Caki2 (cell line): ENCODE measurements at regions not wholly inside any gene's neighbourhood (a gene's known extent, or its start where the extent isn't known, plus 50 kb on each side); places are given as distances from the start of the nearest gene placed in this dataset.

ENCODE experiments used
- DNase-seq: peaks from one replicate; pipeline ENCODE4 v3.0.0-alpha.2; 2015; ENCODE audit warnings: low read depth
- in situ Hi-C: cut with HindIII; loops from 2 replicates; pipeline ENCODE4 v1.10.0; 2016; ENCODE audit warnings: low sequenced_read_pairs, low pct_unique_long_range_greater_than_20kb, mixed read lengths

DNA sequence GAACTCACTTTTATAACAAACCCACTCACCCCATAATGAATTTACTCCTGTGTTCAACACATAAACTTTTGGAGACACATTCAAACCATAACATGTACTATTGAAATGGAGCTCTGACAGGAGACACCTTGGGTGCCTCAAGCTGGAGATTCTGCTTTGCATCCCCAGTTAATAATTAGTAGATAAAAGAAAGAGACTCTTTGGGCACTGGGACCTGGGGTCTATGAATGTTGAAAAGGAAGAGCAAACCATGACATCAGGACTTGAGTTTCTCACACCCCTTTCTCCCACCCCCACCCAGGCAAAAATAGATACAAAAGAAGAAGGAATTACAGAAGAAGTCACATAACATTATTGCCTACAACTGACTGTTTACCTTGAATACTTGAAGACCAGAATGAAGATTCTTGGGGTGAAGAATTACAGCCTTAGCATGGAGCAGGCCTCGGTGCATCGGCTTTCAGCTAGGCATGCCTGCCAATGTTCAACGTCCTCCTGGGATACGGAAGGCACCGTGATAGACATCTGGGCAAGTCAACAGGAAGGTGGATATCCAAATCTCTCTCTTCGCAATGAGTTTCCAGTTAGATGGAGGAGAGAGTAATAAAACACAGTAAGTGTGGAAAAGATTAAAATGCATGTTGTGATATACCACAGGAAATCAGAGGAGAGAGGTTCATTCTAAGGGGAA, 316.0 kb downstream of the TRIML1 start:
- in situ Hi-C loops, result no loop called here
- DNase-seq, result no peak

DNA sequence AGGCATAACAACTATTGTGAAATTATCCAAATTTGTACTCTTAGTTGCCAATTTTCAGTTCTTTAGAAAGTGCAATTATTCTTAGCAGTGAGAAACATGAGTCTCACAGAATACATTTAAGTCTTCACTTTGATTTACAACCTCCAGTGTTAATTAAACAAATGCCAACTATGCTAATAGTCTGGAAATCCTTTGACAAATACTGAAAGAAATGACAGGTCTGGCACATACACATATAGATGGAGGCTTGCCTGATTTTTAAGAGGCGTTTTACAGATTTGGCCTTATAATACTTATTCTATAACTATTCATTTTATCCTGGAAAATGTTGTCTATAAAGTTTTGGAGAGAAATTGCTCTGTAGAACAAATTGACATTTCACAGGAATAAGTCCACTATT, 320.1 kb downstream of the TRIML1 start:
- in situ Hi-C loops, result no loop called here
- no peak for DNase-seq

DNA sequence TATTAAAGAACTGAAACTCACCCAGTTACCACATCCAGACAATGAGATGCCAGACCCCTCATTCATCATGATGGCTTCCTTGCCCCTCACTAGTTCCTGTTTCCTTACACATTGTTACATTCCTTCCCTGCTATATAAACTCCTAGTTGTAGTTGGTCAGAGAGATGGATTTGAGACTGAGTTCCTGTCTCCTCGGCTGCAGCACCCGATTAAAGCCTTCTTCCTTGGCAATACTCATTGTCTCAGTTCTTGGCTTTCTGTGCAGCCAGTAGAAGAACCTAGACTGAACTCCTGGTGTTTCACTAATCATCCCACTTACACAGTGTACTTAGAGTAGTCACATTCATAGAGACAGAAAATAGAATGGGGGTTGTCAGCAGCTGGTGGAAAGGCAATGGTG, 324.7 kb downstream of the TRIML1 start:
- in situ Hi-C loops, result no loop called here
- DNase-seq, result no peak

DNA sequence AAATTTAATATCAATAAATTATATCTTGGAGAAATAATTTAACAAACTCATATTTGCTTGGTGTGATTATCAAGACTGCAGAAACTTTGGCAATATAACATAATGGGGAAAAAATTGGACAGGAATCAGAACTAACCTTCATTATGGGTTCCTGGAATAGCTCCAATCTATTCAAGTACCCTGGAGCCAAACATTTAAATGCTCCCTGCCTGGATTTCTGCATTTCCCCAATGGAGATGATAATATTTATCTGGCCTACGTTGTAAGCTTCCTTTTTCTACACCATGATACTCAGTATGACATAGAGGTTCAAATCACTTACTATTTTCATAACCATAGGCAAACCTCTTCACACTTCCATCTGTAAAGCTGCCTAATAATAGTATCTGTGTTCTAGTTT, 326.8 kb downstream of the TRIML1 start:
- in situ Hi-C loops, result no loop called here
- no peak for DNase-seq

DNA sequence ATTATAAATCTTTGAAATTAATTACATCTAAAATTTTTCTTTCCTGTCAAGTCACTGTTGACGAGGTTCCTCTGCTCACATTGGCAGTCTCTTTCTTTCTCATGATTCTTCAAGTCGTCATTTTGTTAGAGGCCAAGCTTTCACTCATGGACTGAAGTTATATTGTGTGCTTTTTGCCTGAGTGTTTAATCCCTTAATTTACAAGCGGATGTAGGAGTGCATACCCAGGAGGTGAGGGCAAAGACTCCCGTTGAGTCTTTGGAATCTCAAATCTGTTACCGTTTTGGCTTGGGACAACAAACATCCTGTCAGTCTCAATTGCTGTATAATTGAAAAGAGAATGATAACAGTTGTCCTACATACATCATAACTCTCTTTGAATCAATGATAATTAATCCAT, 345.0 kb downstream of the TRIML1 start:
- in situ Hi-C loops, result no loop called here

DNA sequence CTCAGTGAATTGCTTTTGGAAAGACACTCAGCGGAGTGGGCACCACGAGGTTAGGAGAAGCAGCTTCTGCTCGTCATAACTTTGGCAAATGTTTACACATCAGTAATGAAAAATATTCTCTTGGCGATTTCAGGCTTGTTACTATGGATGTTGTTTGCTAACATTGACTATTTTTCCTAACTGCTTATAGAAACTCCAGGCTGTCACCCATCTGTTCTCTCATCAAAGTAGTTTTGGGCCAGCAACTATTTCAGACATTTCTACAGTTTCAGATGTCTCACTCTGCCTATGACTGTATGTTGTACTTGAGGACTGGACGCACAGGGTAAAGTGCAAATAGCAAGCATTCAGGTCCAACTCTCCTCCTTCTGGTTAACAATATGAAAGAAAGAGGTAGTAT, 346.7 kb downstream of the TRIML1 start:
- DNase-seq, result no peak
- in situ Hi-C loops, result no loop called here

More for the DNA sequence above, 345.0 kb downstream of the TRIML1 start:
- no peak for DNase-seq

DNA sequence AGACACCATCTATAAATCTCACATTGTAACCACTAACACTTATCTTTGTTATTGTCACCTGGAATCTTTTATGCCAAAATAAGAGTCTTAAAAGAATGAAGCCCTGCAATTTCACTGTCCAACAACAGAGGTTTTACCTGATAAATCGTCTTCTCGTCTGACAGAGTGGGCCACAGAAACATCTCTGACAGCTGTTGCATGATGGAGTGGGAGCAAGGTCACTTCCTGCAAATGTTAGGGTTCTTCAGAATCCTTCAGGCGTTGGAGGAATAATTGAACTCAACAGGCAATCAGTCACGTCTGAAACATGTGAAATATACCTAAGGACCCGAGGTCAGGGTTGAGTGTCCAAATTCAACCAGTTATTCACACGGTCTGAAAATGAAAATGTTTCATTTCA, 353.6 kb downstream of the TRIML1 start:
- no peak for DNase-seq
- in situ Hi-C loops, result no loop called here

DNA sequence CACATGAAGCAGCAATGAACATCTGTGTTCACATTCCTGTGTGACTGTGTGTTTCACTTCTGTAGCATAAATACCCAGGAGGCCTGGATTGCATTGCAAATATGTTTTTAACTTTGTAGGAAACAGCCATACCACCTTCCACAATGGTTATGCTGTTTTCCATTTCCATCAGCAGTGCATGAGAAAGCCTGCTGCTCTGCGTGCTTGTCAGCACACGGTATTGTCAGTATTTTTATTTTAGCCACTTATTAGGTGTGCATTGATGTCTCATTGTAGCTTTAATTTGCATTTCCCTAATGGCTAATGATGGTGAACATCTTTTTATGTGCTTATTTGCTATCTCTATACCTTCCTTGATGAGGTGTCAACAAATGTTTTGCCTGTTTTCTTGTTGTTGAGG, 355.9 kb downstream of the TRIML1 start:
- DNase-seq, result no peak
- in situ Hi-C loops, result no loop called here

DNA sequence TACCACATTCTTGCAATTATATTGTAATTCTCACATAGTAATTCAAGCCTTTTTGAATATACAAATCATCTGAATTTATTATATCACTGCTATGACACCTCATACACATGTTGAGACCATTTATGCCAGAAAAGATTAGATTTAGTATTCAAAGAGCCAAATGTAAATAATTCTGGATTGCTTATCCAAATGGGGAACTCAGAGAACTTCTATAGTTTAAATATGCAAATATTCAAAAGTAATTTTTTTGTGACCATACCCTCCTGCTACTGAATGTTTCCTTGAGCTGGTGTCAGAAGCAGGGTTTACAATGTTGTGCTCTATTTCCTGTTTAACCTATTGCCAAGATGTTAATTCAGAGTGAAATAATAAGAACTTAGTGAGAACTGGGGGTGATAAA, 372.2 kb downstream of the TRIML1 start:
- in situ Hi-C loops, result no loop called here
- DNase-seq, result no peak

DNA sequence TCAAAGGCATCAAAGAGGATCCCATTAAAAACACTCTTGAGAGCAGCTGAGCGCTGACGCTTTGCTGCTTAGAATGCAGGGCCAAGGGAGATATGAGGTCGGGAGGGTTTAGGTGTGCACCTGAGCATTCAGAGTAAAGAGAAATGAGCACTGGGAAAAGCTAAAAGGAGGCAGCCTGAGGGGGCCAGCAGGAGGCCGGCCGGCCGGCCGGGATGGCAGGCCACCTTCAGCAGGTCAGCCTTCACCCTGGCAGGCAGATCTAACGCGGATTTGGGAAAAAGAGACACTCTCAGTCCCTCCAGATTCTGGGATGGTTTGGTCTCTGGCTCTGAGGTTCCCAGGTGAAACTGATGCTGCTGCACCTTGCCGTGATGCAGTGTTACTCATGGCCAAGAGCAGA, 393.5 kb downstream of the TRIML1 start:
- DNase-seq, result no peak
- in situ Hi-C loops, result no loop called here

DNA sequence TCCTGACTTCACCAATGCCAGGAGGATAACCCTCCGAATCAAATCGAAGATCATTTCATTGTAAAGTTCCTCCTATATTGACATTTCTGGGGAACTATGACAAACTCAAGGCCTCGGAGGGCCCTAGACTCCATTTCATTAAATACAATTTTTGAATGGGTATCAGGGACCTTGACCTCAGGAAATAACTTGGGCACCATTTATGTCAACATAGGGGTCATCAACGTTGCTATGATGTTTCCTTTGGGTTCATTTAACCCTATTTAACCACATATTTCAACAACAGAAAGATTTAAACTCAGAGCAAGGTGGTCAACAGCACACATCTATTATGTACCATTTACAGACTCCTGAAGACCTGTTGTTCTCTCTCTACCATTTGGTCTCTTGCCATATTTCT, 395.1 kb downstream of the TRIML1 start:
- no peak for DNase-seq
- in situ Hi-C loops, result no loop called here

DNA sequence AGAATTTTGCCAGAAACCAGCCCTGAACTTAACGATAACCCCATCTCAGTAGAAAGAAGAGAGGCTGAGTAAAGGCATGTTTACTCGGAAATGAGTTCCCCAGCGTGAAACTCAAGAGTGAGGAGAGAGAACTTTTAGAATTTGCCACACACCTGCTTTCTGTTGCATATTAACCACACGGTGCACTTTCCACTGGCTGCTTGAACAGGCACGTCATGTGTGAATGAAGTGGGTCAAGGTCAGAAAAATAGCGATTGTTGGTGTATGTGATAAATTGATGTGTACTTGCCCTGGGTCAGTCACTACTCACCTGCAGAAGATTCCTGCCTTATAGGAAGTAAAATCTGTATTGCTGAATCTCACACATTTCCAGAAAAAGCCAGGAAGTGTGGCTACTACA, 395.7 kb downstream of the TRIML1 start:
- in situ Hi-C loops, result no loop called here
- DNase-seq, result no peak

DNA sequence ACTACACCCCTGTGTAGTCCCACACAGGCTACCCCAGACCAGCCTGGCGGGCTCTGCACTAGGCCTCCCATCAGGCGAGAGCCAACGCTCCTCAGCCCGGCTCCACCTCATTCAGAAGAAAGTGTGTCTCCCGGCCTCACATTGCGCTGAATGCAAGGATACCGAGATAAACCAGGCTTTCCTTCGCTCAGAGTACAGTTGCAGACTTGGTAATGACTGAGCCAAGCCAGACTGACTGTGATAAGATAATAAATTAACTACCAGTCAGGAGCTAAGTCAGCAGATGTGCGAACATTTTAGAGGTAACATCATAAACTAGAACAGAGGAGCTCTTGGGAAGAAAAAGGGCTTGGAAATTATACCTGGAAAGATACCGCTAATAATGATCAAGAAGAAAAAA, 397.6 kb downstream of the TRIML1 start:
- DNase-seq, result no peak
- in situ Hi-C loops, result no loop called here

DNA sequence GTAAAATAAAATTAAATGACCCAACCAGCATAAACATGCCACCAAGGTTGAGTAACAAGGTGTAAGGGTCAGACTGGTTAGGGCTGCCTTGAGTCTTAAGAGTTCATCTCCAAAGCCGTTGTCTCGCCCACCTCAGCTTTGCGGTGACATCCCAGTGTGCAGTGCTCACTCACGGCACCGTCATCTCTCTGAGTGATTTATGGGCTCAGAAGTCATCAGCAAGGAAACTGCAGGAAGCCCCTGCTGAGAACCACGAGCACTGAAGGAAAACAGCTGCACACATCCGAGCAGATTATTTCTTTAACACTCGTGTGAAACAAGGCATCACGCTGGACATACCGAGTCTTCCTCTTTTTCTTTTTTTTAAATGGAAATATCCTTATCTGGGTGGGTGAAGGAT, 411.1 kb downstream of the TRIML1 start:
- in situ Hi-C loops, result no loop called here

DNA sequence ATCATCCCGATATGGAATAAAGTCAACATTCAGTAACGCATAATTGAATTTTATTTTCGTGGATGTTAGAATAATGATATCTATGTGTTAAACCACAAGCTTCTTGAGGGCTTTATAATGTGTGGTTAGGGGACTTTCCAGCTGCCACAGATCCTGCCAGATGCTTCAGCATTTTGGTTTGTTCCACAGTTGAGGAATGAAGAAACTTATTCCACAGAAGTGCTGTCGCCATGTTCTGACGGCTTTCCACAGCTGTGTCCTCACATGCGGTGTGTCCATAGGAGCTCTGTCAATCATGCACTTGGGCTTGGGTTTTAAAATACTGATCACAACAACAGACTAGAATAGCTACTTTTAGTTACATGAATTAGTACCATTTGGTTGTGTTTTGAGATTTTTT, 411.9 kb downstream of the TRIML1 start:
- in situ Hi-C loops, result no loop called here
- DNase-seq, result no peak

More for the DNA sequence above, 411.1 kb downstream of the TRIML1 start:
- DNase-seq, result no peak

DNA sequence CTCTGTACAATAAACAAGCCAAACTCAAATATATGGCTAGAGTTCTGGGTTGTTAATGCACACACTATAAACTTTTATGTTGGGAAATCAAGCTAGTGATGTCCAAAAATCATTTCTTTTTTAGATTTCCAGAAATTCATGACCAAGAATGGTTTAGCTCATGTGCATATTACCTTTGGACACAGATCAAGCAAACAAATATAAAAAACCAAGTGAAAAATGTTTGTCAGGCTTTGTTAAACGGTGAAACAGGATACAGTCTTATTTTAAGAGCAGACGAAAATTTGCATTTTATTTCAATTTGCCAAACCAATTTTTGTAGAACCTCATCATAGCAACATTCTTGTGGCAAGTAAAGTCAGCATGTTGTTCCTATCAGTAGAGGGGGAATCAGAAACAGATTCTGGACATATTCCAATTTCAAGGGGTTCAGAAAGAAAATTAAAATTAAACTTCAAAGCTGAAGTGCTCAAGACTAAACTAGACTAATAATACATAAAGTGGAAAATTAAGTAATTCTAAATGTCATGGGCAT, 413.6 kb downstream of the TRIML1 start:
- no peak for DNase-seq
- in situ Hi-C loops, result no loop called here

DNA sequence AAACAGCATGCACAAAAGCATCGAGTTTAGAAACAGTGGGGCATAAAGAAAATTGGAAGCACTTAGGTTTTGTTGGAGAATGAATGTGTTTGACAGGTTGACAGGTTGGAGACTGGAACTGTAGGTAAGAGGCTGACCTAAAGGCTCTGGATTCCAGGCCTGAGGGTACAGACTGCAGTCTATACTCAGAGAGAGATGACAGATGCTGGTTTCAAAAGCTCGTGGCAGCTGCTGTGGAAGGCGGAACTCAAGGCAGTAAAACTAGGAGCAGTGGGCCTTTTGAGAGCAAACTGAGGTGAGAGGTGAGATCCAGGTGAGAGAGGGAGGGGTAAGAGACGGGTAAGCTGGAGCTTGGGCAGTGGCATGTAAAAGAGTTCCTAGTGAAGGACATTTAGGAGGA, 415.2 kb downstream of the TRIML1 start:
- no peak for DNase-seq

DNA sequence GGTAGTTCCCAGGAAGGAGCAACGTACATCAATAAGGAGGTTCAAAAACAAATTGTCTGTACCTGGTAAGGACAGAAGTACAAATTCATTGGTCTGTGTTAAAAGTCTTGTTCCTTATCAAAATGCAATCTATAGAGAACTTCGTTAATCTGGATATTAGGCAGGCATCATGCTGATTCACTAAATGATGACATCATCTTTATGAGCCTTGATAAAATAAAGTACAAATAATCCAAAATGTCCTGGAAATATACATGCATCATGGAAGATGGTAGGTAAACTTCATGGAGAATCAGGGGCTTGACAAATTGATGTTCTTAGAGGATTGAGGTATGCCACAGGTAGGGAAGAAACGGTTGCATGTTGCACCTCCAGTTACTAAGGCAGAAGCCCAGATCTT, 433.9 kb downstream of the TRIML1 start:
- in situ Hi-C loops, result no loop called here
- DNase-seq, result no peak

More for the DNA sequence above, 415.2 kb downstream of the TRIML1 start:
- in situ Hi-C loops, result no loop called here

DNA sequence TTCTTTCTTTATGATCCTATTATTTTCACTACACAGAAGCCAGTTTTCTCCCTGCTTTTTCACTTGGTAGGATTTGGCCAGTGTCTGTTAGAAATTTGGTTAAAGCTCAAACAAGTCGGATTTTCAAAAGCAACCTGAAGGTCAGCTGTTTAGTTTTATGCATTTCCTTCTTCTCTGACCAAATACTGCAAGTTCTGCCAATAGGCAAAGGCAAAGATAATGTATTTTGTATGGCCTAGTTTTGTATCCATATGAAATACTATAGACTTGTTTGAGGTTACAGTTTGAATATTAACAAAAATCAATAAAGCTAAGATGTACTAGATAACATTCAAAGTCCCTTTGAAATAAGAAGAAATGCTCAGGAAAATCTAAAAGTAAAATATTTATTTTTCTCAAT, 439.4 kb downstream of the TRIML1 start:
- no peak for DNase-seq
- in situ Hi-C loops, result no loop called here

DNA sequence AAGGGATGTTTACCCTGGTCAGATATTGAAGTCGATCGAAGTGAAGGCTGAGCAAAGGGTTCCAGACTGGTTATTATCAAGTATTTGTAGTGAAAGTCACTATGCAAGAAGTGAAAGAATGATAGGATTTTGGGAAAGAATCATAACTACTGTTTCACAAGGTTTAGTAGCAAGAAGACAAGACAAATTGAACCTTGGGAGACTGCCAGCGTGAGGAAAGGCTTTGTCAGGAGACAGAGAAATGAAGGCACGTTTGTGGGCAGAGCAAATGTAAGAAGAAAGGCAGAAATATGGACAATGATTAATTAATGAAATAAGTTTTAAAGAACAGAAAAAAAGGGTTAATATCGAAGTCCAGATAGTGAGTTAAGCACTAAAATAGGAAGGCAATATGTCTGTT, 456.8 kb downstream of the TRIML1 start:
- in situ Hi-C loops, result no loop called here
- DNase-seq, result no peak
